Trophoblast cell (in vitro differentiated cells and primary cell): ENCODE measurements at regions not wholly inside any gene's neighbourhood (a gene's known extent, or its start where the extent isn't known, plus 50 kb on each side); places are given as distances from the start of the nearest gene placed in this dataset.

Experiments
- DNase-seq, 2 donors: peaks; one replicate each; pipeline ENCODE4 v3.0.0-alpha.2; 2016
- H2AFZ ChIP-seq: 2 replicates; pipeline ENCODE4 v1.6.1; 2013; ENCODE audit warnings: low read length, moderate library complexity, mild to moderate bottlenecking; ENCODE audit not compliant: insufficient read depth, poor library complexity
- H2AK5ac ChIP-seq: 2 replicates; pipeline ENCODE4 v1.6.1; 2013; ENCODE audit warnings: mild to moderate bottlenecking, low read length
- H2BK120ac ChIP-seq: 2 replicates; pipeline ENCODE4 v1.6.1; 2013; ENCODE audit warnings: low read length, mild to moderate bottlenecking, moderate library complexity; ENCODE audit not compliant: insufficient read depth, poor library complexity
- H2BK12ac ChIP-seq: 2 replicates; pipeline ENCODE4 v1.6.1; 2013; ENCODE audit warnings: mild to moderate bottlenecking, low read length, moderate library complexity
- H2BK5ac ChIP-seq: 2 replicates; pipeline ENCODE4 v1.6.1; 2013; ENCODE audit warnings: low read length, low read depth, moderate library complexity, mild to moderate bottlenecking; ENCODE audit not compliant: poor library complexity
- H3K14ac ChIP-seq: 2 replicates; pipeline ENCODE4 v1.6.1; 2013; ENCODE audit warnings: mild to moderate bottlenecking, low read length
- H3K18ac ChIP-seq: 2 replicates; pipeline ENCODE4 v1.6.1; 2013; ENCODE audit warnings: mild to moderate bottlenecking, low read length
- H3K23ac ChIP-seq: 2 replicates; pipeline ENCODE4 v1.6.1; 2013; ENCODE audit warnings: low read length
- H3K27ac ChIP-seq: 2 replicates; pipeline ENCODE4 v1.5.1; 2013; ENCODE audit warnings: low read depth, mild to moderate bottlenecking, inconsistent platforms, low read length, moderate library complexity
- H3K27me3 ChIP-seq: 2 replicates; pipeline ENCODE4 v1.6.1; 2013; ENCODE audit warnings: inconsistent platforms, mild to moderate bottlenecking, low read length, moderate library complexity; ENCODE audit not compliant: insufficient read depth
- H3K36me3 ChIP-seq, 2 experiments: 1 replicate in 1 of 2; 2 replicates in 1 of 2; pipeline ENCODE4 v1.6.1; 2013; ENCODE audit warnings: low read length in 2 of 2, mild to moderate bottlenecking in 2 of 2, moderate library complexity in 1 of 2; ENCODE audit not compliant: insufficient read depth in 2 of 2, control insufficient read depth in 1 of 2
- H3K4ac ChIP-seq: 2 replicates; pipeline ENCODE4 v1.6.1; 2013; ENCODE audit warnings: low read depth, mild to moderate bottlenecking, low read length, moderate library complexity
- H3K4me1 ChIP-seq, 2 experiments: 1 replicate in 1 of 2; 2 replicates in 1 of 2; pipeline ENCODE4 v1.6.1; 2013; ENCODE audit warnings: low read length in 2 of 2, mild to moderate bottlenecking in 2 of 2, moderate library complexity in 1 of 2; ENCODE audit not compliant: insufficient read depth in 2 of 2, control insufficient read depth in 1 of 2
- H3K4me2 ChIP-seq: 2 replicates; pipeline ENCODE4 v1.6.1; 2013; ENCODE audit warnings: inconsistent platforms, mild to moderate bottlenecking, low read length, moderate library complexity
- H3K4me3 ChIP-seq: 2 replicates; pipeline ENCODE4 v1.5.1; 2013; ENCODE audit warnings: mild to moderate bottlenecking, low read depth, low read length, inconsistent platforms
- H3K79me1 ChIP-seq: one replicate; pipeline ENCODE4 v1.6.1; 2013; ENCODE audit warnings: low read length
- H3K79me2 ChIP-seq: 2 replicates; pipeline ENCODE4 v1.6.1; 2013; ENCODE audit warnings: low read length, mild to moderate bottlenecking; ENCODE audit not compliant: control insufficient read depth, insufficient read depth, poor library complexity
- H3K9ac ChIP-seq: 2 replicates; pipeline ENCODE4 v1.6.1; 2013; ENCODE audit warnings: mild to moderate bottlenecking, low read length
- H3K9me3 ChIP-seq: 2 replicates; pipeline ENCODE4 v1.6.1; 2013; ENCODE audit warnings: low read depth, mild to moderate bottlenecking, control low read depth, inconsistent platforms, low read length; ENCODE audit not compliant: insufficient read depth
- H4K12ac ChIP-seq: 2 replicates; pipeline ENCODE4 v1.6.1; 2013; ENCODE audit warnings: low read depth, mild to moderate bottlenecking, low read length, moderate library complexity
- H4K8ac ChIP-seq: 2 replicates; pipeline ENCODE4 v1.6.1; 2013; ENCODE audit warnings: low read depth, mild to moderate bottlenecking, low read length, moderate library complexity
- H4K91ac ChIP-seq: one replicate; pipeline ENCODE4 v1.6.1; 2013; ENCODE audit warnings: low read depth, mild to moderate bottlenecking, low read length, moderate library complexity
- WGBS: extraction: QIAGEN DNeasy Blood & Tissue Kit; methylation state at CpG from one replicate; pipeline ENCODE4 v1.1.7; 2013; ENCODE audit warnings: missing lambda C conversion rate; ENCODE audit not compliant: insufficient read length, insufficient coverage; ENCODE audit errors: extremely low coverage; 5-methylcytosine and 5-hydroxymethylcytosine counted together

- Histone ChIP-seq H4K8ac (no peak overlapping the region), H3K36me3 (no peaks in the 10 kb centered on the region), H3K27ac (no peak overlapping the region), H3K79me2 (no peaks in the 10 kb centered on the region), H3K4me2 (no peak overlapping the region), H3K9me3 (no peaks in the 10 kb centered on the region), H3K79me1 (peaks cover 3% of the 10 kb centered on the region), H3K18ac (no peak overlapping the region), H3K27me3 (no peaks in the 10 kb centered on the region), H3K4ac (no peak overlapping the region), H2BK5ac (no peak overlapping the region), H2BK120ac (no peak overlapping the region), H2AK5ac (no peak overlapping the region), H2BK12ac (no peak overlapping the region), H3K23ac (no peak overlapping the region), H2AFZ (no peak overlapping the region), H3K14ac (no peak overlapping the region), H3K4me1 (peaks cover 0 to 2% of the 10 kb centered on the region in 2 experiments), H3K9ac (no peak overlapping the region), H4K91ac (no peak overlapping the region), H4K12ac (no peak overlapping the region), H3K4me3 (no peak overlapping the region)
- DNase-seq: no peak
- no CpG with 5 or more reads among the region's 1 CpG for WGBS
Measured at GRCh38 chr2:160726046-160726445, 232.4 kb upstream of the RBMS1 start.

DNA sequence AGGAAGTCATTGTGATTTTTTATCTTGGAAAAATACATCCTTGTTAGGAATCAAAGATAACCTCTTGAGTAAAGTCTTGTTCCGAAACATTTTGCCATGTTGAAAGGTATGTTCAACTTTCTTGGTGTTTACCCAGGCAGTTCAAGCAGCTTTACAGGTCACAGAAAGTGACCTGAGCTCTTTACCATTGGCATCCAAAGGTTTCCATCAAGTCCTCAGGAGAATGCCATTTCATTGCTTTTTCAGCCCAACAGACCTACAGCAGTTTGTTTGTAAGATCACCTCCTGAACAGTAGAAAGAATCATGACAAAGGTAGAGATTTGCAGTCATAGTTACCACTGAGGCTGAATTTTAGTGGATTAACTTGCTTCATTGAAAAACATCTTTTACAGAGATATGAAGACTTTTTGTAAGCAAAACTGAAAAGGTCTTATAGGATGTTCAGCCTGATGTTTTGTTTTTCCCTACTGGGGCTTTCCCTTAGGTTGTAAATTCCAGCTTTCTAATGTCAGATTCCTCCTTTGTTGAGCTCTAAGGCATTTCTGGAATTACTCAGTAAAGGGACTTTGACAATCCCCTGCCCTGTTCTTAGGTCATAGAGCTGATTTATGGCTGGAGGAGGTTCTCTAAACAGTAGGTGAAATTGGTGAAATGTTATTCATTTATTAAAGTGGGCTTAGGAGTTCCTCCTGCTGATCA, 236.8 kb upstream of the RBMS1 start:
- no CpG with 5 or more reads among the region's 1 CpG for WGBS

DNA sequence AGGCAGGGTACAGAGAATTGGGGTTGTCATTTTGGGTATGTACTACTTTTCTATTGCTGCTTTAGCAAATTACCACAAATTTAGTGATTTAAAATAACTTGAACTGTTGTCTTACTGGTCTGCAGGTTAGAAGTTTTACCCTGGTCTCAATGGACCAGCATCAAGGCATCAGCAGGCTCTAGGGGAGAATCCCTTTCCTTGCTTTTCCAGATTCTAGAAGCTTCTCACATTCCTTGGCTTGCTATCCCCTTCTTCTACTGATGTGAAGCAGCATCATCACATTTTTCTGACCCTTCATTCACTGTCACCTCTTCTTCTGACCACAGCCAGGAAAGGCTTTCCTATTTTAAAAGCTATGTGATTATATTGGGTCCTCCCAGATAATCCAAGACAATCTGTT, 237.8 kb upstream of the RBMS1 start:
- Histone ChIP-seq H3K9me3 (no peaks in the 10 kb centered on the region), H2AFZ (no peak overlapping the region), H3K4me1 (peaks cover 2 to 3% of the 10 kb centered on the region in 2 experiments), H3K27ac (no peak overlapping the region), H2BK12ac (peak overlapping the region; percentile 61), H4K12ac (no peak overlapping the region), H3K9ac (no peak overlapping the region), H3K23ac (no peak overlapping the region), H2BK5ac (peak overlapping the region; percentile 66), H3K4ac (no peak overlapping the region), H3K14ac (peak overlapping the region; percentile 29), H3K18ac (no peak overlapping the region), H3K79me1 (peaks cover 9% of the 10 kb centered on the region), H3K79me2 (no peaks in the 10 kb centered on the region), H3K36me3 (no peaks in the 10 kb centered on the region), H4K8ac (no peak overlapping the region), H4K91ac (no peak overlapping the region), H3K4me2 (no peak overlapping the region), H3K27me3 (no peaks in the 10 kb centered on the region), H3K4me3 (no peak overlapping the region), H2AK5ac (no peak overlapping the region), H2BK120ac (peak overlapping the region; percentile 75)
- no peak for DNase-seq

More for the DNA sequence above, 236.8 kb upstream of the RBMS1 start:
- no peak overlapping the region for H2AK5ac ChIP-seq
- H3K14ac ChIP-seq: peak overlapping the region; percentile 56
- no peak overlapping the region for H3K23ac ChIP-seq
- no peak overlapping the region for H3K9ac ChIP-seq
- H2BK120ac ChIP-seq: peak overlapping the region; percentile 53
- H3K4me2 ChIP-seq: peak overlapping the region; percentile 37
- no peak overlapping the region for H4K12ac ChIP-seq
- no peak overlapping the region for H3K18ac ChIP-seq
- H3K79me1 ChIP-seq: peaks cover 9% of the 10 kb centered on the region
- H2BK12ac ChIP-seq: peak overlapping the region; percentile 87
- peak overlapping the region; percentile 88 for H2BK5ac ChIP-seq
- H3K4me3 ChIP-seq: no peak overlapping the region
- H3K4me1 ChIP-seq: peaks cover 0 to 2% of the 10 kb centered on the region in 2 experiments
- no peaks in the 10 kb centered on the region for H3K9me3 ChIP-seq
- H2AFZ ChIP-seq: no peak overlapping the region
- H3K79me2 ChIP-seq: no peaks in the 10 kb centered on the region
- H4K91ac ChIP-seq: no peak overlapping the region
- peak overlapping the region; percentile 87 for H3K27ac ChIP-seq
- H4K8ac ChIP-seq: no peak overlapping the region
- H3K36me3 ChIP-seq: no peaks in the 10 kb centered on the region
- no peaks in the 10 kb centered on the region for H3K27me3 ChIP-seq
- H3K4ac ChIP-seq: no peak overlapping the region
- DNase-seq: peak in 1 of 2 donors; percentile 48

DNA sequence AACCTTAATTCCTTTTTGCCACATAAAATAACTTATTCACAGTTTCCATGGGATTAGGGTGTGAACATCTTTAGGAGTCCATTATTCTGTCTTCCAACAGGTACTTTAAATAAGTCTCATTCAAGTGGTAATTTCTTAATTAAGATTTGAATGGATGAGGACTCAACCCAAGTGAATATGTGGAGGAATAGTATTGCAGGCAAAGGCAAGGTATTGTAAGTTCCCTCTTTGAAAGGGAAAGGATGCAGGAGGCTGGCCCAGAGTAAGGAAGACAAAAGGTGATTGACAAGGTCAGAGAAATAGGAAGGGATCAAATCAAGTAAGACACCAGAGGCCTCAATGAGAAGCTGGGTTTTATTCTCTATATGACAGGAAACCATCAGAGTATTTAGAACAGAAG, 238.2 kb upstream of the RBMS1 start:
- H3K27ac ChIP-seq: no peak overlapping the region
- no peak overlapping the region for H4K8ac ChIP-seq
- no peak overlapping the region for H3K9ac ChIP-seq

More for the DNA sequence above, 238.2 kb upstream of the RBMS1 start:
- H3K4me2 ChIP-seq: no peak overlapping the region
- no peak overlapping the region for H3K18ac ChIP-seq
- H2BK12ac ChIP-seq: peak overlapping the region; percentile 58
- H3K4me3 ChIP-seq: no peak overlapping the region
- no peaks in the 10 kb centered on the region for H3K27me3 ChIP-seq
- no peak overlapping the region for H2AK5ac ChIP-seq
- no peaks in the 10 kb centered on the region for H3K9me3 ChIP-seq
- no peak overlapping the region for H3K23ac ChIP-seq
- H3K79me2 ChIP-seq: no peaks in the 10 kb centered on the region
- no peak overlapping the region for H3K4ac ChIP-seq
- no peak overlapping the region for H2AFZ ChIP-seq
- no peak overlapping the region for H2BK120ac ChIP-seq
- H4K91ac ChIP-seq: no peak overlapping the region
- no peak for DNase-seq
- H2BK5ac ChIP-seq: no peak overlapping the region
- H3K79me1 ChIP-seq: peaks cover 9% of the 10 kb centered on the region
- no peak overlapping the region for H3K14ac ChIP-seq
- no peak overlapping the region for H4K12ac ChIP-seq
- no peaks in the 10 kb centered on the region for H3K36me3 ChIP-seq
- peaks cover 3 to 4% of the 10 kb centered on the region in 2 experiments for H3K4me1 ChIP-seq
